NCI-H1048 (cell line): ENCODE measurements at regions not wholly inside any gene's neighbourhood (a gene's known extent, or its start where the extent isn't known, plus 50 kb on each side); places are given as distances from the start of the nearest gene placed in this dataset.

Experiments
- DNase-seq: peaks from one replicate; lab custom pipeline; 2025; lab: John Stamatoyannopoulos, UW

DNA sequence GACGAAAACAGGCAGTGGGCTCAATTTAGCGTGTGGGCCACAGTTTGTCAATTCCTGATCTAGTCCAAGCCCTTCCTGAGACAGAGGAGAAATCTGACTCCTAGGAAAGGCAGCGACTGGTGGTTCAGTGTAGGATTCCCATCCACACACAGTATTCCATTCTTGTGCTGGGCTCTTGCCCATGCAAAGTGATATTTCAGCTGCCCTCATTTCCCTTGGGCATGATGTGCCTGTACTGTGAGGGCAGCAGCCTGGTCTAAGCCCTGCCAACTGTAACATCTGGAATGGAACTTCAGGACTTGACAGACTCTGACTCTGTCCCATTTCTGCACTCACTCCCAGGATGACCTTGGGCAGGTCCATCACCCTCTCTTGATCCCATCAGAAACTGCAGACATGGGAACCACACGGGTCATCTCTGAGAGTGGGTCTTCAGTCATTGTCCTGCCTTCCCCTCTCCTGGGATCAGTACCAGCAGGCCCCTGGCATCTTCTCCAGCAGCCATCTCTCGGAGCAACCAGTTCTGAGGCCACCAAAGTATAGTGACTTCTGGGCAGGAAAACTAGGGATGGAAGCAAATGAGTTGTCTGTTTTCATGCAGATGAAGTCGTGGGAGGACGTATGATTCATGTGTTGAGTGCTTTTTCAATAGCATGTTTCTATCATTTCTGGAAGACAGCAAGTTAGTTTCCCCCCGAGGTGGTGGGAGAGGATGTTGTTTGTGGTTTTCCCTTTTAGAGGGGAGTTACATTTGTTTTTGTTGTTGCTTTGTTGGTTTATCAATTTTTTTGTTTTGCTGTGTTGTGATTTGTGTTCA, 54.2 kb upstream of the BCL2L14 start:
- DNase-seq: no peak

GRCh38 chr12:12017135-12017581, 53.6 kb upstream of the BCL2L14 start:
- DNase-seq: no peak

DNA sequence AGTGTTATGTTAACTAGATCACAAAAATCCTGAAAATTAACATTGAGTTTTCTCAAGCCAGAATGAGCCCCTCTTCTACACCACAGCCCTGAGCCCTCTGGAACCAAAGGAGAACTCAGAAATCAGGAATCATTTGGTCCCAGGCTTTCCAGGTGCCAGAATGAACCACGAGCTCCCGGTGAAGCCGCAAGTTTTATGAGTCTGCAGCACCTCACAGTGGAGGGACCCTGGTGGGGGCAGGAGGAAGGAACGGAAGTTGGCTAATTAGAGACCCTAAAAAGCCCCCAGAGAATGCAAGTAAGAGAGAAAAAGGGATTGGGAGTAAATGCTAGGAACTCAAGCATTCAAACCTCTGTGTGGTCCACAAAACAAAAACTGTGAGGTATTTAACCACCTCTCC, 52.9 kb upstream of the BCL2L14 start:
- DNase-seq: no peak

DNA sequence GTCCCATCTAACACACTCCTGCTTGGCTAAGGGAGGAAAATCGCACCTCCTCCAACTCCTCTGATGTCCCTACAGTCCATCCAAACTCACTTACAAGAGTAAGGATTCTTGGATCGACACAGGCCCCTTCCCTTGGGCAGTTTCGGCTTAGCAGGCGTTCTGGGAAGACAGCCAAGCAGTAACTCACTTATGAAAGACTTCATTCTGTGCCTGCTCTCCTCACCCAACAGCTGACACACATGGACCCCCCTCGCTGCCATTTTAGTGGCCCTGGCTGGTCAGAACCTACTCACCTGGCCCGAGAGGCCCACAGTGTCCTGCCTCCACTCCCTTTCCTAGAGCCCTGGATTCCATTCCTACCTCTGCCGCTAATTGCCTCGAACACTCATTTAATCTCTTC, 52.3 kb upstream of the BCL2L14 start:
- DNase-seq: peak; percentile 33

DNA sequence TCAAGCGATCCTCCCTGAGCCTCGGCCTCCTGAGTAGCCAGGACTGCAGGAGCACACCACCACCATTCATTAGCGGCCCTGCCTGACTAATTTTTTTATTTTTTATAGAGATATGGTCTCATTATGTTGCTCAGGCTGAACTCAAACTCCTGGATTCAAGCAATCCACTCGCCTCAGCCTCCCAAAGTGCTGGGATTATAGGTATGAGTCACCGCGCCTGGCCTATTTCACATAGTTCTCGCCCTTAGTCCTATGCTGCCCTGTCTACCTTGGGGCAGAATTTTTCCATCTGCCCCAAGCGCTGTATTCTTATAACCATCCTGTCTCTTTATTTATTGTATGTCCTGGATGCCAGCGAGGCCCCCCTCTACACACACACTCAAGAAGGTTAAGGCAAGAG, 50.9 kb upstream of the BCL2L14 start:
- DNase-seq: no peak

- no peak for DNase-seq
These were observed 50.0 kb upstream of the BCL2L14 start for GRCh38 chr12:12020762-12021161.
